ENCODE measurements at regions not wholly inside any gene's neighbourhood (a gene's known extent, or its start where the extent isn't known, plus 50 kb on each side); places are given as distances from the start of the nearest gene placed in this dataset.

GRCh38 chrX:80229626-80230025 is 190.6 kb upstream of the TENT5D start:
- Histone ChIP-seq H3K36me3 (ENCODE audit: control insufficient read depth, insufficient read depth, low read length) (no peaks in the 10 kb centered on the region), H4K20me1 (ENCODE audit: insufficient read depth, low read length) (no peaks in the 10 kb centered on the region), H2BK20ac (ENCODE audit: low read depth, low read length) (no peak overlapping the region), H3K9ac (ENCODE audit: low read depth, low read length) (no peak overlapping the region), H3K14ac (replicated peaks; ENCODE audit: low read depth, low read length) (no peak overlapping the region), H2BK120ac (ENCODE audit: low read depth, low read length) (no peak overlapping the region), H3K4me1 (ENCODE audit: control insufficient read depth, insufficient read depth, low read length) (no peaks in the 10 kb centered on the region), H4K5ac (ENCODE audit: low read depth, low read length) (no peak overlapping the region), H3K4me2 (ENCODE audit: low read depth, low read length) (no peak overlapping the region), H2BK15ac (ENCODE audit: low read depth, low read length) (no peak overlapping the region), H2AK9ac (replicated peaks; ENCODE audit: low read depth, low read length, poor library complexity) (no peak overlapping the region), H3K79me1 (ENCODE audit: low read depth in 1 of 2, low read length in 2 of 2) (no peaks in the 10 kb centered on the region), H3K27me3 (ENCODE audit: control insufficient read depth, insufficient read depth, low read length) (no peaks in the 10 kb centered on the region), H4K8ac (ENCODE audit: low read depth in 2 of 2, low read length in 2 of 2) (no peak overlapping the region), H2AFZ (replicated peaks; ENCODE audit: low read length, poor library complexity) (no peak overlapping the region), H2BK5ac (ENCODE audit: low read depth, low read length, poor library complexity, severe bottlenecking) (no peak overlapping the region), H3K56ac (ENCODE audit: extremely low read depth, insufficient read depth, low read length) (no peak overlapping the region), H3K4ac (ENCODE audit: low read depth, low read length) (no peak overlapping the region), H3K4me3 (ENCODE audit: insufficient read depth, low read depth, low read length) (no peak overlapping the region), H4K91ac (ENCODE audit: insufficient read depth, low read depth, low read length) (no peak overlapping the region), H3K23ac (ENCODE audit: low read depth, low read length) (no peak overlapping the region), H2AK5ac (ENCODE audit: low read depth, low read length) (no peak overlapping the region), H3K27ac (ENCODE audit: insufficient read depth, low read length) (no peak overlapping the region), H3K18ac (ENCODE audit: low read depth, low read length) (no peak overlapping the region), H3K9me3 (ENCODE audit: control insufficient read depth, insufficient read depth, low read length) (no peaks in the 10 kb centered on the region), H3K9me1 (ENCODE audit: insufficient read depth, low read length) (no peaks in the 10 kb centered on the region)
- BruUV-seq (replicated peaks), result no TSS peak
- no peak for TF ChIP-seq ELK1 (IDR thresholded peaks at IDR 0.05; ENCODE audit: borderline replicate concordance, low read depth, low read length)
- TF ChIP-seq MAFK (IDR thresholded peaks at IDR 0.05; ENCODE audit: low read depth, low read length), result no peak
- no peak for TF ChIP-seq CTCF (conservative IDR thresholded peaks at IDR 0.05; ENCODE audit: low read depth, low read length)
- TF ChIP-seq CEBPB (IDR thresholded peaks at IDR 0.05; ENCODE audit: low read depth, low read length), result no peak
- no peak for TF ChIP-seq MXI1 (IDR thresholded peaks at IDR 0.05; ENCODE audit: borderline replicate concordance, low read depth, low read length)
- TF ChIP-seq RCOR1 (IDR thresholded peaks at IDR 0.05; ENCODE audit: insufficient replicate concordance, low read length), result no peak
- no peak for TF ChIP-seq MAZ (IDR thresholded peaks at IDR 0.05; ENCODE audit: borderline replicate concordance, low read depth, low read length)
- no peak for TF ChIP-seq BHLHE40 (IDR thresholded peaks at IDR 0.05; ENCODE audit: low read depth, low read length)
- no peak for TF ChIP-seq SMC3 (IDR thresholded peaks at IDR 0.05; ENCODE audit: low read depth, low read length)
- no peak for TF ChIP-seq POLR2A (IDR thresholded peaks at IDR 0.05; ENCODE audit: low read depth, low read length)
- no peak for TF ChIP-seq CHD1 (IDR thresholded peaks at IDR 0.05; ENCODE audit: low read depth, low read length)
- no peak for TF ChIP-seq RFX5 (IDR thresholded peaks at IDR 0.05; ENCODE audit: low read depth, low read length)
- no peak for TF ChIP-seq USF2 (IDR thresholded peaks at IDR 0.05; ENCODE audit: low read depth, low read length)
- no peak for TF ChIP-seq RAD21 (IDR thresholded peaks at IDR 0.05; ENCODE audit: low read length)
- TF ChIP-seq NFE2L2 (IDR thresholded peaks at IDR 0.05; ENCODE audit: low read depth, low read length), result no peak
- no peak for TF ChIP-seq FOS (IDR thresholded peaks at IDR 0.05; ENCODE audit: low read depth, low read length)
- WGBS, 2 experiments (ENCODE audit: extremely low coverage in 2 of 2, insufficient read length in 1 of 2), result no CpG with 5 or more reads among the region's 2 CpGs
- CTCF ChIA-PET, result no interaction called here
- intact Hi-C loops (cut with micrococcal nuclease) (no loop called here), dilution Hi-C loops (cut with HindIII; ENCODE audit: low sequenced_read_pairs, unreplicated experiment) (no loop called here), in situ Hi-C loops (cut with MboI; ENCODE audit: low sequenced_read_pairs) (no loop called here)
- POLR2A ChIA-PET (ENCODE audit: unreplicated experiment), result no interaction called here
- ATAC-seq (ENCODE audit: low read depth), result no peak
- DNase-seq, result no peak
